Keratinocyte (primary cell): ENCODE measurements at regions not wholly inside any gene's neighbourhood (a gene's known extent, or its start where the extent isn't known, plus 50 kb on each side); places are given as distances from the start of the nearest gene placed in this dataset.

Source experiments
- DNase-seq: peaks from one replicate; pipeline ENCODE4 v3.0.0-alpha.2; 2011; ENCODE audit warnings: low read depth, missing footprints, low spot score
- FAIRE-seq: peaks from 2 replicates; lab custom pipeline; 2011; peaks lifted over from hg19 to GRCh38; lab: Jason Lieb, UNC
- H2AFZ ChIP-seq: 2 replicates; pipeline ENCODE4 v1.6.0; 2012; ENCODE audit warnings: low read length, control low read depth, inconsistent platforms; ENCODE audit not compliant: control insufficient read depth
- H3K27ac ChIP-seq: 2 replicates; pipeline ENCODE4 v1.5.1; 2011; ENCODE audit warnings: low read length; ENCODE audit not compliant: control insufficient read depth, insufficient read depth
- H3K27me3 ChIP-seq: 3 replicates; pipeline ENCODE4 v1.6.0; 2011; ENCODE audit warnings: low read length; ENCODE audit not compliant: control insufficient read depth, insufficient read depth; ENCODE audit errors: extremely low read depth
- H3K36me3 ChIP-seq, 2 experiments: 2 replicates in 1 of 2; 3 replicates in 1 of 2; pipeline ENCODE4 v1.5.1; 2011; ENCODE audit warnings: low read length in 2 of 2, mild to moderate bottlenecking in 1 of 2; ENCODE audit not compliant: control insufficient read depth in 2 of 2, insufficient read depth in 2 of 2; ENCODE audit errors: extremely low read depth in 1 of 2
- H3K4me1 ChIP-seq: 3 replicates; pipeline ENCODE4 v1.5.1; 2011; ENCODE audit warnings: low read length; ENCODE audit not compliant: control insufficient read depth, insufficient read depth; ENCODE audit errors: extremely low read depth
- H3K4me2 ChIP-seq: 3 replicates; pipeline ENCODE4 v1.6.0; 2011; ENCODE audit warnings: low read depth, low read length; ENCODE audit not compliant: control insufficient read depth, insufficient read depth; ENCODE audit errors: extremely low read depth
- H3K4me3 ChIP-seq, 3 experiments: fragments of 200-600 bp in 1 of 3; sonication (generic) in 1 of 3; 2 replicates in 2 of 3; 3 replicates in 1 of 3; pipeline ENCODE4 v1.5.1; 2011 to 2016; ENCODE audit warnings: low read length in 3 of 3, mild to moderate bottlenecking in 3 of 3, control low read depth in 2 of 3, inconsistent platforms in 1 of 3, low read depth in 1 of 3, mixed read lengths in 1 of 3, mixed run types in 1 of 3, moderate library complexity in 1 of 3; ENCODE audit not compliant: control insufficient read depth in 2 of 3, insufficient read depth in 2 of 3; ENCODE audit errors: extremely low read depth in 1 of 3
- H3K79me2 ChIP-seq: 2 replicates; pipeline ENCODE4 v1.6.0; 2012; ENCODE audit warnings: low read length; ENCODE audit not compliant: control insufficient read depth, insufficient read depth
- H3K9ac ChIP-seq: 3 replicates; pipeline ENCODE4 v1.6.0; 2011; ENCODE audit warnings: low read length; ENCODE audit not compliant: control insufficient read depth, insufficient read depth; ENCODE audit errors: extremely low read depth
- H3K9me1 ChIP-seq: 3 replicates; pipeline ENCODE4 v1.6.0; 2011; ENCODE audit warnings: low read length; ENCODE audit not compliant: control insufficient read depth, insufficient read depth; ENCODE audit errors: extremely low read depth
- H3K9me3 ChIP-seq: 2 replicates; pipeline ENCODE4 v1.5.1; 2012; ENCODE audit warnings: low read depth, low read length; ENCODE audit not compliant: control insufficient read depth
- H4K20me1 ChIP-seq: 3 replicates; pipeline ENCODE4 v1.6.0; 2011; ENCODE audit warnings: low read length; ENCODE audit not compliant: control insufficient read depth, insufficient read depth; ENCODE audit errors: extremely low read depth
- CTCF ChIP-seq, 3 experiments: IDR thresholded peaks in 1 of 3; conservative IDR thresholded peaks in 1 of 3; optimal IDR thresholded peaks in 1 of 3; 2 replicates in 2 of 3; 3 replicates in 1 of 3; pipeline versions ENCODE3 to v1.5.1; 2011; ENCODE audit warnings: low read length in 3 of 3, mild to moderate bottlenecking in 3 of 3, moderate library complexity in 2 of 3, control low read depth in 1 of 3, inconsistent platforms in 1 of 3; ENCODE audit not compliant: insufficient read depth in 2 of 3; ENCODE audit errors: extremely low read depth in 1 of 3
- EZH2 ChIP-seq: IDR thresholded peaks from one replicate; pipeline ENCODE4 v1.6.1; 2012; ENCODE audit warnings: inconsistent platforms, mild to moderate bottlenecking, low read length, moderate library complexity
- dilution Hi-C: fragments of 300-500 bp; cut with MboI; formaldehyde crosslinking; loops from one replicate; pipeline ENCODE4 v1.7.0; 2020; ENCODE audit warnings: low sequenced_read_pairs; ENCODE audit not compliant: extremely low pct_ligation_motif_present

- H3K9me3 ChIP-seq = no peaks in the 10 kb centered on the region
- H3K9me1 ChIP-seq = no peaks in the 10 kb centered on the region
- H3K36me3 ChIP-seq = no peaks in the 10 kb centered on the region
- H2AFZ ChIP-seq = no peak overlapping the region
- H3K4me2 ChIP-seq = no peak overlapping the region
- no peak for DNase-seq
- no peaks in the 10 kb centered on the region for H3K4me1 ChIP-seq
- TF ChIP-seq EZH2 (no peak), CTCF (optimal IDR thresholded peaks at IDR 0.05 in 1 of 3, IDR thresholded peaks at IDR 0.05 in 1 of 3, conservative IDR thresholded peaks at IDR 0.05 in 1 of 3; ENCODE audit: extremely low read depth in 1 of 3, insufficient read depth in 2 of 3, low read length in 3 of 3) (no peak)
- no peak for FAIRE-seq
- no peak overlapping the region for H3K9ac ChIP-seq
- H3K27ac ChIP-seq = no peak overlapping the region
- no peak overlapping the region for H3K4me3 ChIP-seq
- dilution Hi-C loops = no loop called here
- no peaks in the 10 kb centered on the region for H4K20me1 ChIP-seq
- H3K79me2 ChIP-seq = no peaks in the 10 kb centered on the region
- H3K27me3 ChIP-seq = no peaks in the 10 kb centered on the region
Measured at GRCh38 chr21:39099859-39100258, 83.4 kb downstream of the PSMG1 start.

GRCh38 chr21:39098696-39099200, 84.5 kb downstream of the PSMG1 start:
- dilution Hi-C loops = no loop called here
- Histone ChIP-seq H4K20me1 (no peaks in the 10 kb centered on the region), H3K4me2 (no peak overlapping the region), H3K27me3 (no peaks in the 10 kb centered on the region), H3K9me1 (no peaks in the 10 kb centered on the region), H3K4me1 (no peaks in the 10 kb centered on the region), H3K36me3 (no peaks in the 10 kb centered on the region), H3K9me3 (no peaks in the 10 kb centered on the region), H2AFZ (no peak overlapping the region), H3K9ac (no peak overlapping the region), H3K79me2 (no peaks in the 10 kb centered on the region), H3K27ac (no peak overlapping the region), H3K4me3 (no peak overlapping the region)
- FAIRE-seq (no peak), DNase-seq (no peak)
- TF ChIP-seq EZH2 = no peak
- TF ChIP-seq CTCF (optimal IDR thresholded peaks at IDR 0.05 in 1 of 3, IDR thresholded peaks at IDR 0.05 in 1 of 3, conservative IDR thresholded peaks at IDR 0.05 in 1 of 3; ENCODE audit: extremely low read depth in 1 of 3, insufficient read depth in 2 of 3, low read length in 3 of 3) = no peak
